Upper lobe of right lung (tissue), 1 donor: ENCODE measurements at regions not wholly inside any gene's neighbourhood (a gene's known extent, or its start where the extent isn't known, plus 50 kb on each side); places are given as distances from the start of the nearest gene placed in this dataset.

Experiments used
- ATAC-seq: fragments of 200-7000 bp; cut with Tn5 transposase; one replicate; pipeline ENCODE4 v1.9.1; 2020; ENCODE audit warnings: mild to moderate bottlenecking, moderate library complexity
- DNase-seq: peaks from one replicate; pipeline ENCODE4 v3.0.0-alpha.2; 2020
- H3K27ac ChIP-seq: fragments of 200-600 bp; one replicate; pipeline ENCODE4 v1.8.0; 2022
- H3K27me3 ChIP-seq: fragments of 200-600 bp; one replicate; pipeline ENCODE4 v1.8.0; 2022; ENCODE audit warnings: mild to moderate bottlenecking
- H3K36me3 ChIP-seq: fragments of 200-600 bp; one replicate; pipeline ENCODE4 v1.8.0; 2022
- H3K4me1 ChIP-seq: fragments of 200-600 bp; one replicate; pipeline ENCODE4 v1.8.0; 2022
- H3K4me3 ChIP-seq: fragments of 200-600 bp; one replicate; pipeline ENCODE4 v1.8.0; 2022; ENCODE audit warnings: mild to moderate bottlenecking
- H3K9me3 ChIP-seq: fragments of 200-600 bp; one replicate; pipeline ENCODE4 v1.8.0; 2022
- CTCF ChIP-seq: fragments of 200-600 bp; IDR thresholded peaks from one replicate; pipeline ENCODE4 v1.8.0; 2022; ENCODE audit warnings: antibody characterized with exemption
- intact Hi-C: fragments of 100-400 bp; cut with DNase I; formaldehyde crosslinking; loops from one replicate; pipeline ENCODE4 v1.11.0; 2022
- donor health status: DM: no; HTN: yes; CAD: no; lungs with severe emphysema.

GRCh38 chr6:155853011-155853410 is 397.4 kb upstream of the NOX3 start:
- H3K9me3 ChIP-seq = no peaks in the 10 kb centered on the region
- ATAC-seq (no peak), DNase-seq (no peak)
- H3K27ac ChIP-seq = no peak overlapping the region
- H3K4me3 ChIP-seq = no peak overlapping the region
- no peak for TF ChIP-seq CTCF
- H3K4me1 ChIP-seq = no peaks in the 10 kb centered on the region
- no peaks in the 10 kb centered on the region for H3K27me3 ChIP-seq
- intact Hi-C loops = no loop called here
- H3K36me3 ChIP-seq = no peaks in the 10 kb centered on the region

DNA sequence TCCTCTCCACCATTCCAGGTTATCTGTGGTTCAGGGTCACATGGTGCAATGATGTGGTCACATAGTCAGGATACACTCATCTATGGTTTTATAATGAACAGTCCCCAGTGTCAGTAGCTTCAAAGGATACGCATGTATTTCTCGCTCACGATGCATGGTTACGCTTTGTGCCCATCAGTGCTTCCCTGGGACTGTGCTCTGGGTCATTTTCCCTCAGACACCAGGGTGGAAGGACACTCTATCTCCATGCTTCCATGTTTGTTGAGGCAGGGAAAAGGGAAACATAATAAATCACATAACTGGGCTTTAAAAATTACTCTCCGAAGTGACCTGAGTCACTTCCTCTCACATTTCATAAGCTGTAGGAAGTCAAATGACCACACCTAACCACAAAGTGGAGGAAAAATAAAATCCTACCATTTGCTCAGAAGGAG is 394.8 kb upstream of the NOX3 start:
- no peak for ATAC-seq
- H3K9me3 ChIP-seq = no peaks in the 10 kb centered on the region
- H3K36me3 ChIP-seq = no peaks in the 10 kb centered on the region
- H3K27me3 ChIP-seq = no peaks in the 10 kb centered on the region
- intact Hi-C loops = no loop called here
- H3K4me3 ChIP-seq = no peak overlapping the region
- H3K27ac ChIP-seq = no peak overlapping the region
- H3K4me1 ChIP-seq = no peaks in the 10 kb centered on the region
- DNase-seq = no peak
- TF ChIP-seq CTCF = no peak

DNA sequence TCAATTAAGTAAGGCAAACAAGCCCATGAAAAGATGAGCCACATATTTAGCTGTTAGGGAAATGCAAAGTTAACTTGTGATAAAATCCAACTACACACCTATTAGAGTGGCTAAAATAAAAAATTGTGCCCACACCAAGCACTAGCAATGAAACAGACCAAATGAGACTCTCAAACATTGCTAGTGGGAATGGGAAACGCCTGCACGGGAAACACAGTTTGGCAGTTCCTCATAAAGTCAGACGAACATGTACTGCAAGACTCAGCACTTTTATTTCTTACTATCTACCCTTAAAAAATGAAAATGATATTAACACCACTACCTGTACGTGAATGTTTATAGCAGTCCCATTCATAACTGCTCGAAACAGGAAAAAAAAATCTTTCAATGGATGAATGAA is 392.1 kb upstream of the NOX3 start:
- Histone ChIP-seq H3K27ac (no peak overlapping the region), H3K9me3 (no peaks in the 10 kb centered on the region), H3K4me3 (no peak overlapping the region), H3K36me3 (no peaks in the 10 kb centered on the region), H3K4me1 (no peaks in the 10 kb centered on the region), H3K27me3 (no peaks in the 10 kb centered on the region)
- no peak for ATAC-seq
- TF ChIP-seq CTCF = no peak
- intact Hi-C loops = no loop called here
- no peak for DNase-seq

DNA sequence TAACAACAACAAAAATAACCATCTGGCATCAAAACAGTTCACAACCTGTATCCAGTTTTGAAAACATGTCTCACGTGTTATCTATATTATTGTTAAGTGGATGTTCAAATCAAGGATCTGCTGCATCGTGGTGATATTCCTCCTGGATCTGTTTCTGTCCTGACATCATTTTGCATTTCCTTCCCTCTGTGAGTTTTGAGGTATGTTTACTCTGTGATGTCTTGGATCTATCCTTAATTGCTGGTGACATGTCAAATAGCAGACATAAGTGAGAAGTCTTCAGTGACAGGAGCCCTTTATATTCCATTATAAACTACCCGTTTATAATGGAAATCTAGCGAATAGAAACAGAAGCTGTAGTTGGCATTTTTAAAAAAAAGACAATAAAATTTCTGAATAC is 381.8 kb upstream of the NOX3 start:
- Histone ChIP-seq H3K4me3 (no peak overlapping the region), H3K27ac (no peak overlapping the region), H3K36me3 (no peaks in the 10 kb centered on the region), H3K9me3 (no peaks in the 10 kb centered on the region), H3K4me1 (no peaks in the 10 kb centered on the region), H3K27me3 (no peaks in the 10 kb centered on the region)
- TF ChIP-seq CTCF = no peak
- intact Hi-C loops = no loop called here
- ATAC-seq = no peak
- DNase-seq = no peak

GRCh38 chr6:155832596-155832995 is 377.0 kb upstream of the NOX3 start:
- H3K36me3 ChIP-seq = no peaks in the 10 kb centered on the region
- H3K4me3 ChIP-seq = no peak overlapping the region
- H3K27me3 ChIP-seq = no peaks in the 10 kb centered on the region
- DNase-seq = no peak
- H3K4me1 ChIP-seq = no peaks in the 10 kb centered on the region
- ATAC-seq = no peak
- no peak for TF ChIP-seq CTCF
- intact Hi-C loops = no loop called here
- H3K9me3 ChIP-seq = no peaks in the 10 kb centered on the region
- H3K27ac ChIP-seq = no peak overlapping the region

GRCh38 chr6:155830531-155830930 is 374.9 kb upstream of the NOX3 start:
- ATAC-seq = no peak
- DNase-seq = no peak
- Histone ChIP-seq H3K4me3 (no peak overlapping the region), H3K27me3 (no peaks in the 10 kb centered on the region), H3K4me1 (no peaks in the 10 kb centered on the region), H3K27ac (no peak overlapping the region), H3K36me3 (no peaks in the 10 kb centered on the region), H3K9me3 (no peaks in the 10 kb centered on the region)
- intact Hi-C loops = no loop called here
- no peak for TF ChIP-seq CTCF
